Neuronal stem cell (in vitro differentiated cells): ENCODE measurements at regions not wholly inside any gene's neighbourhood (a gene's known extent, or its start where the extent isn't known, plus 50 kb on each side); places are given as distances from the start of the nearest gene placed in this dataset.

ENCODE experiments used
- DNase-seq: peaks from one replicate; pipeline ENCODE4 v3.0.0-alpha.2; 2013; ENCODE audit warnings: low spot score
- H2AFZ ChIP-seq: one replicate; pipeline ENCODE4 v1.6.1; 2013; ENCODE audit warnings: mild to moderate bottlenecking, low read length, inconsistent platforms
- H2AK5ac ChIP-seq: 2 replicates; pipeline ENCODE4 v1.6.1; 2013; ENCODE audit warnings: low read depth, mild to moderate bottlenecking, inconsistent platforms, low read length, moderate library complexity, mixed read lengths
- H2BK120ac ChIP-seq: 2 replicates; pipeline ENCODE4 v1.6.1; 2013; ENCODE audit warnings: low read depth, mild to moderate bottlenecking, inconsistent platforms, low read length, moderate library complexity, mixed read lengths
- H2BK12ac ChIP-seq: one replicate; pipeline ENCODE4 v1.6.1; 2013; ENCODE audit warnings: low read length, inconsistent platforms
- H2BK15ac ChIP-seq: 2 replicates; pipeline ENCODE4 v1.6.1; 2013; ENCODE audit warnings: mild to moderate bottlenecking, low read length, inconsistent platforms, mixed read lengths
- H2BK5ac ChIP-seq: one replicate; pipeline ENCODE4 v1.6.1; 2013; ENCODE audit warnings: inconsistent platforms, mild to moderate bottlenecking, low read length, moderate library complexity
- H3K14ac ChIP-seq: one replicate; pipeline ENCODE4 v1.6.1; 2013; ENCODE audit warnings: low read length, inconsistent platforms
- H3K18ac ChIP-seq: 2 replicates; pipeline ENCODE4 v1.6.1; 2013; ENCODE audit warnings: low read length, inconsistent platforms
- H3K23ac ChIP-seq: 2 replicates; pipeline ENCODE4 v1.6.1; 2013; ENCODE audit warnings: low read depth, mild to moderate bottlenecking, mixed read lengths, low read length, inconsistent platforms; ENCODE audit not compliant: poor library complexity
- H3K27ac ChIP-seq: replicated peaks from 3 replicates; pipeline ENCODE4 v1.5.1; 2013; ENCODE audit warnings: low read length, inconsistent platforms
- H3K27me3 ChIP-seq, 3 experiments: 2 replicates each; pipeline ENCODE4 v1.6.1; 2013; ENCODE audit warnings: low read length in 3 of 3, mild to moderate bottlenecking in 2 of 3, inconsistent platforms in 1 of 3, low read depth in 1 of 3, mixed read lengths in 1 of 3, moderate library complexity in 1 of 3; ENCODE audit not compliant: control insufficient read depth in 3 of 3, insufficient read depth in 3 of 3
- H3K36me3 ChIP-seq, 2 donors: replicated peaks in 1 of 2; 2 replicates each; pipeline ENCODE4 v1.6.1; 2013; ENCODE audit warnings: low read length in 2 of 2; ENCODE audit not compliant: control insufficient read depth in 2 of 2, insufficient read depth in 2 of 2
- H3K4ac ChIP-seq: 2 replicates; pipeline ENCODE4 v1.6.1; 2013; ENCODE audit warnings: inconsistent platforms, mild to moderate bottlenecking, low read length, moderate library complexity
- H3K4me1 ChIP-seq, 2 donors: 1 replicate in 1 of 2; 2 replicates in 1 of 2; pipeline ENCODE4 v1.6.1; 2013; ENCODE audit warnings: low read length in 2 of 2, low read depth in 1 of 2; ENCODE audit not compliant: control insufficient read depth in 2 of 2, insufficient read depth in 1 of 2
- H3K4me2 ChIP-seq: one replicate; pipeline ENCODE4 v1.6.1; 2013; ENCODE audit warnings: mild to moderate bottlenecking, low read length, inconsistent platforms; ENCODE audit not compliant: insufficient read depth, poor library complexity, severe bottlenecking
- H3K4me3 ChIP-seq, 2 donors: 2 replicates each; pipeline ENCODE4 v1.5.1; 2013; ENCODE audit warnings: low read length in 2 of 2, mild to moderate bottlenecking in 2 of 2, inconsistent platforms in 1 of 2, moderate library complexity in 1 of 2
- H3K79me1 ChIP-seq: one replicate; pipeline ENCODE4 v1.6.1; 2013; ENCODE audit warnings: low read depth, mild to moderate bottlenecking, inconsistent platforms, low read length, moderate library complexity
- H3K9ac ChIP-seq: one replicate; pipeline ENCODE4 v1.6.1; 2013; ENCODE audit warnings: mild to moderate bottlenecking, low read depth, low read length, inconsistent platforms; ENCODE audit not compliant: poor library complexity
- H3K9me3 ChIP-seq, 2 donors: replicated peaks in 1 of 2; 2 replicates each; pipeline versions ENCODE3 to v1.6.1; 2013; ENCODE audit warnings: low read length in 2 of 2, mild to moderate bottlenecking in 2 of 2, inconsistent platforms in 1 of 2, low read depth in 1 of 2, mixed read lengths in 1 of 2, moderate library complexity in 1 of 2; ENCODE audit not compliant: control insufficient read depth in 2 of 2, insufficient read depth in 1 of 2
- H4K8ac ChIP-seq: one replicate; pipeline ENCODE4 v1.6.1; 2013; ENCODE audit warnings: low read depth, mild to moderate bottlenecking, inconsistent platforms, low read length, moderate library complexity
- H4K91ac ChIP-seq: one replicate; pipeline ENCODE4 v1.6.1; 2013; ENCODE audit warnings: low read length, low read depth, mild to moderate bottlenecking, inconsistent platforms; ENCODE audit not compliant: poor library complexity
- WGBS, 2 donors: extraction: QIAGEN DNeasy Blood & Tissue Kit; methylation state at CpG; one replicate each; pipeline ENCODE4 v1.1.7; 2013; ENCODE audit warnings: missing lambda C conversion rate in 2 of 2, mixed read lengths in 1 of 2; ENCODE audit not compliant: insufficient read length in 2 of 2, insufficient replicate concordance in 1 of 2; ENCODE audit errors: extremely low coverage in 2 of 2; 5-methylcytosine and 5-hydroxymethylcytosine counted together

DNA sequence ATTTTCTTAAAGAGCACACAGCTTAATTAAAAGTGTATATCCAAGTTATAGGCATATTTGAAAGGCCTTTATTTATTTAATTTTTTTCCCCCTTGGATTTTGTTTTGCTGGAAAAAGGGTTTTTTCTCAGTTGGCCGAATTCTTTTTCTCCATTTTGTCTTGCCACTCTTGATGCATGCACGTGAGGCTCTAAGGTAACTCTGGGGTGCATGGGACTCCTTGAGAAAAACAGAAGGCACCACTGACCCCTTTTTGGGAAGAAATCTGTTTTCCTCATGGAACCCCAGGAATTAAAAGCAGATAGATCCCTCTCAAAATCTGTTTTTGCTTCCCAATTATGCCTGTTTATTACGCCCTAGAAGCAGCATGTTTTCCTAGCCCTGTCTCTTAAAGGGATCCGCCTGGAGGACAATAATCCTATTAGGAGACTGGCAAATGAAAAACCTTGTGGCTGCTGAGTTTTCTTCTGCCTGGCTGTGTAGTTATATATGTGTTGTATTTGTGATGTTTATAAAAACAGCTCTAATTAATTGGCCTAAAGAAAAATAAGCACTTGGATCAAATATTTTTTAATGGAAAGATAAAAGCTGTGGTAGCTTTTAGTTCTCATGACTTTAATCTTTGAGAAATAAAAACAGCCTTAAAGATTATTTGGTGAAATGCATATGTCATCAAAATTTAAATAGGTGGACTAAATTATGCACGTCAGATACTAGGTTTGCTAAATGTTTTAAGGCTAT is 435.1 kb upstream of the CDH9 start:
- H4K91ac ChIP-seq = no peak overlapping the region
- DNase-seq = peak; percentile 18

DNA sequence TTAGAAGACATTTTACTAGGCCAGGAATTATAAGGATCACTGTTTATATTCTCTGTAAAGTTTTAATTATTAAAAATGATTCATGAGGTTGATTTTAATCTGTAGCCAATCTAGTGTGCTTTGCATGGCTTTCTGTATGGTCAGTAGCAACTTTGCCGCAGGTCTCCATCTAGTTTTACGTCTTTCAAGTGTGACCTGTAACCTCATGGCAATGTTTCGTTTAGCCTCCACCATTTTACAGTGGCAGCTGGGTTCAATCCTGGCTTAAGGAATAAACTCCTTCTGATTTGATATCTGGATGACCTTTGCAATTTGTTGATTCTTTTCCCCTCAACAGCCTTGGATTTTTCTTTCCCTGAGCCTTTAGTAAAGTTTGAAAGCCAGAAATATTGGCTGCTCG is 434.5 kb upstream of the CDH9 start:
- H3K27me3 ChIP-seq = no peaks in the 10 kb centered on the region
- no peak for DNase-seq
- no peak overlapping the region for H4K8ac ChIP-seq
- no peak overlapping the region for H3K23ac ChIP-seq
- no peak overlapping the region for H2BK12ac ChIP-seq
- H2BK120ac ChIP-seq = no peak overlapping the region
- H3K4me3 ChIP-seq = peak overlapping the region; percentile 33 to 85
- H2AFZ ChIP-seq = peak overlapping the region; percentile 30
- H3K4me2 ChIP-seq = no peak overlapping the region
- no peak overlapping the region for H3K9ac ChIP-seq
- peak overlapping the region; percentile 40 for H3K27ac ChIP-seq
- no peak overlapping the region for H2BK15ac ChIP-seq
- H3K36me3 ChIP-seq = peaks cover 23 to 27% of the 10 kb centered on the region in 2 donors
- peaks cover 0 to 3% of the 10 kb centered on the region in 2 donors for H3K4me1 ChIP-seq
- H3K79me1 ChIP-seq = peaks cover 2% of the 10 kb centered on the region
- H3K18ac ChIP-seq = no peak overlapping the region
- H3K14ac ChIP-seq = no peak overlapping the region
- no peak overlapping the region for H2AK5ac ChIP-seq
- peaks cover 13 to 34% of the 10 kb centered on the region in 2 donors for H3K9me3 ChIP-seq
- WGBS, 2 donors = no CpG with 5 or more reads among the region's 4 CpGs
- no peak overlapping the region for H3K4ac ChIP-seq
- no peak overlapping the region for H2BK5ac ChIP-seq
- H4K91ac ChIP-seq = no peak overlapping the region

More for the DNA sequence above, 435.1 kb upstream of the CDH9 start:
- no peak overlapping the region for H3K4ac ChIP-seq
- H3K36me3 ChIP-seq = peaks cover 23 to 29% of the 10 kb centered on the region in 2 donors
- H3K79me1 ChIP-seq = peaks cover 2% of the 10 kb centered on the region
- H3K9me3 ChIP-seq = peaks cover 13 to 39% of the 10 kb centered on the region in 2 donors
- H3K4me2 ChIP-seq = peak overlapping the region; percentile 3
- H3K27ac ChIP-seq = no peak overlapping the region
- H3K18ac ChIP-seq = no peak overlapping the region
- H2BK15ac ChIP-seq = no peak overlapping the region
- no peak overlapping the region for H2BK5ac ChIP-seq
- H3K4me1 ChIP-seq = no peaks in the 10 kb centered on the region
- H3K27me3 ChIP-seq = no peaks in the 10 kb centered on the region
- peak overlapping the region; percentile 4 to 78 for H3K4me3 ChIP-seq
- no peak overlapping the region for H4K8ac ChIP-seq
- H2BK12ac ChIP-seq = no peak overlapping the region
- no peak overlapping the region for H3K9ac ChIP-seq
- no CpG with 5 or more reads among the region's 5 CpGs for WGBS, 2 donors
- peak overlapping the region; percentile 16 for H2AFZ ChIP-seq
- no peak overlapping the region for H3K14ac ChIP-seq
- no peak overlapping the region for H3K23ac ChIP-seq
- no peak overlapping the region for H2BK120ac ChIP-seq
- no peak overlapping the region for H2AK5ac ChIP-seq

DNA sequence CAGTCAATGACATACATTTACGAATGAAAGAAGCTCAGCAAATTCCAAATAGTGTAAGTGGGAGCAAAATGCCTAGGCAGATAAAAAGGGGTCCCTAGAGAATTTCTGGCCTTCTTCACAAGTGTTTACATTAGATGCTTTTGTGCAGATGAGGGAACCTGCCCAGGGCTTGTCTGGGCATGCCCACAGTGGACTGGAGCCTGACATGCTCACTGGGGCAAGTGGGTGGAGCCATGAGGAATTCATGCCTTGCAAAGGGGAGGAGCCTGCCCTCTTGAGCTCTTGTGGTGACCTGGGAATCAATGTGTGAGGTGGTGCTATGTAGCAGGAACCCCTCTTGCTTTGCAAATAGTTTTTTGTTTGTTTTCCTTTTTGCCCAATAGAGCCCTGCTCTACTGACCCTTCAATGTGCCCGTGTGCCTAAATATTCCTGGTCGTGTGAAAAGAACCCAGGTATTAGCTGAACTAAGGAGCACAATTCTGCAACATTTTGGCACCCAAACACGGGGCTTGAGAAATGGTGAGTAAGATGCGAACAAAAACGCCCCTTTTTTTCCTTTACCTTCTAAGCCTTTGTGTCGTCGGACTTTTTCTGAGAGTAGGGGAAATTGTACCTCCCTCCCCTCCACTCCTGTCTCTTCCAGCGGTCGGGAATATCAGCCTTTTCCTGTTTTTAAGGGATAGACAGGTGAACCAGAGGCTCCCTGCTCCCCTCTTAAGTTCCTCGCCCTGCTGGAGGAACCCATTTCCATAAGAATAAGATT is 433.8 kb upstream of the CDH9 start:
- no peak overlapping the region for H2AK5ac ChIP-seq
- H3K14ac ChIP-seq = no peak overlapping the region
- H3K36me3 ChIP-seq = peaks cover 17 to 21% of the 10 kb centered on the region in 2 donors
- H3K4me1 ChIP-seq = peaks cover 0 to 6% of the 10 kb centered on the region in 2 donors
- peak; percentile 56 for DNase-seq
- no peak overlapping the region for H3K9ac ChIP-seq
- H4K91ac ChIP-seq = no peak overlapping the region
- H3K4me2 ChIP-seq = no peak overlapping the region
- no peak overlapping the region for H2BK5ac ChIP-seq
- no peak overlapping the region for H2BK15ac ChIP-seq
- H3K23ac ChIP-seq = no peak overlapping the region
- peaks cover 11 to 29% of the 10 kb centered on the region in 2 donors for H3K9me3 ChIP-seq
- H3K27ac ChIP-seq = peak overlapping the region; percentile 76
- no peaks in the 10 kb centered on the region for H3K79me1 ChIP-seq
- H2BK120ac ChIP-seq = no peak overlapping the region
- H3K18ac ChIP-seq = no peak overlapping the region
- H3K4me3 ChIP-seq = peak overlapping the region; percentile 33 to 85
- peak overlapping the region; percentile 60 for H2AFZ ChIP-seq
- no peaks in the 10 kb centered on the region for H3K27me3 ChIP-seq
- no peak overlapping the region for H2BK12ac ChIP-seq
- WGBS, 2 donors = no CpG with 5 or more reads among the region's 11 CpGs
- no peak overlapping the region for H3K4ac ChIP-seq
- H4K8ac ChIP-seq = no peak overlapping the region

DNA sequence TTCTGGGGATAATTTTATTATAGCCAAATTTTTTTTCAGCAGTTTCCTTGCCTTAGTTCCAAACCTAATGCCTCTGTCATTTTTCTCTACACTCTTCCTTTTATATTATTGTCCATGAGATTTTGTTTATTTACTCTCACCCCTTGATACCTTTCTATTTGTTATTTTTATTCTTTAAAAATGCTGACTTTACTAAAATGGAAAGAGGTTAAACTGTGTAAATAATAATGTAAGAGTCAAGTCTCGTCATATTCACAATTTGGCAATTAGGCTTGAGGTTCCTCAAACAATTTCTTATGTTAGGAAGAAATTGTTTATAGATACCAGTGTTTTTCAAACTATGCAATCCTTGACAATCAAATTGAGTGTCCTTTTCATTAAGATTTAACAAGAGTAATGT is 428.6 kb upstream of the CDH9 start:
- no peak overlapping the region for H4K8ac ChIP-seq
- H3K4me2 ChIP-seq = no peak overlapping the region
- no peak for DNase-seq
- H3K4me3 ChIP-seq = no peak overlapping the region
- no peak overlapping the region for H2BK15ac ChIP-seq
- no peaks in the 10 kb centered on the region for H3K79me1 ChIP-seq
- no peak overlapping the region for H3K14ac ChIP-seq
- no peak overlapping the region for H2BK120ac ChIP-seq
- no peak overlapping the region for H3K18ac ChIP-seq
- peaks cover 0 to 6% of the 10 kb centered on the region in 2 donors for H3K9me3 ChIP-seq
- H4K91ac ChIP-seq = no peak overlapping the region
- H3K36me3 ChIP-seq = no peaks in the 10 kb centered on the region
- H3K27ac ChIP-seq = no peak overlapping the region
- H2BK12ac ChIP-seq = no peak overlapping the region
- H3K4me1 ChIP-seq = peaks cover 0 to 6% of the 10 kb centered on the region in 2 donors
- H3K9ac ChIP-seq = no peak overlapping the region
- no peak overlapping the region for H2BK5ac ChIP-seq
- WGBS, 2 donors = no CpG with 5 or more reads among the region's 1 CpG
- no peak overlapping the region for H3K4ac ChIP-seq
- no peaks in the 10 kb centered on the region for H3K27me3 ChIP-seq
- no peak overlapping the region for H2AFZ ChIP-seq
- no peak overlapping the region for H3K23ac ChIP-seq
- no peak overlapping the region for H2AK5ac ChIP-seq
